ENCODE measurements at regions not wholly inside any gene's neighbourhood (a gene's known extent, or its start where the extent isn't known, plus 50 kb on each side); places are given as distances from the start of the nearest gene placed in this dataset.

DNA sequence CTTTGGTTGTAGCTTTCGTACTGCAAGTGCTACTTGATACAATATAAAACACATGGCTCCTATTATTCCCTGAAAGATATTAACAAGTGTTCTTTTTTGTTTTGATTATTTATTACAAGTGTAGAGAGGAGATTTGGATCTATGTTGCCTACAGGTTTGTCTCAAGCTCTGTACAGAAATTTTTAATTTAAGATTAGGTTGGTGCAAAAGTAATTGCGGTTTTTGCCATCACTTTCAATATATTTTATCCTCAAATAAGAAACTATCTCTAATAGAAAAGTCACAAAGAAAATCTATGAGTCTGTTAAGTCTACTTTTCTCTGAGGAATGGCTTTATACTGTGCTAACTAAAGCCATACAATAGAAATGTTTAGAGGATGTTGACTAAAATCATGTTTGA lies 1086.1 kb downstream of the GRM8 start:
- Histone ChIP-seq H3K9ac (ENCODE audit: control insufficient read depth, extremely low read depth, insufficient read depth, low read length) (no peak overlapping the region), H3K27ac (ENCODE audit: control insufficient read depth, insufficient read depth, low read length) (no peak overlapping the region), H4K20me1 (ENCODE audit: control insufficient read depth, extremely low read depth, insufficient read depth, low read length) (no peaks in the 10 kb centered on the region), H3K4me2 (ENCODE audit: control insufficient read depth, extremely low read depth, insufficient read depth, low read depth, low read length) (no peak overlapping the region), H3K4me1 (ENCODE audit: control insufficient read depth, extremely low read depth, insufficient read depth, low read length) (no peaks in the 10 kb centered on the region), H3K9me3 (ENCODE audit: control insufficient read depth, low read depth, low read length) (no peaks in the 10 kb centered on the region), H3K4me3 (ENCODE audit: control insufficient read depth in 2 of 3, extremely low read depth in 1 of 3, insufficient read depth in 2 of 3, low read depth in 1 of 3, low read length in 3 of 3) (no peak overlapping the region), H3K27me3 (ENCODE audit: control insufficient read depth, extremely low read depth, insufficient read depth, low read length) (no peaks in the 10 kb centered on the region), H3K36me3 (ENCODE audit: control insufficient read depth in 2 of 2, extremely low read depth in 1 of 2, insufficient read depth in 2 of 2, low read length in 2 of 2) (no peaks in the 10 kb centered on the region), H3K9me1 (ENCODE audit: control insufficient read depth, extremely low read depth, insufficient read depth, low read length) (no peaks in the 10 kb centered on the region), H3K79me2 (ENCODE audit: control insufficient read depth, insufficient read depth, low read length) (no peaks in the 10 kb centered on the region), H2AFZ (ENCODE audit: control insufficient read depth, low read length) (no peak overlapping the region)
- DNase-seq (ENCODE audit: low read depth, low spot score): no peak
- FAIRE-seq: no peak
- dilution Hi-C loops (cut with MboI; ENCODE audit: extremely low pct_ligation_motif_present, low sequenced_read_pairs): no loop called here
- no peak for TF ChIP-seq EZH2 (IDR thresholded peaks at IDR 0.05; ENCODE audit: low read length)
- TF ChIP-seq, protein P1, sequence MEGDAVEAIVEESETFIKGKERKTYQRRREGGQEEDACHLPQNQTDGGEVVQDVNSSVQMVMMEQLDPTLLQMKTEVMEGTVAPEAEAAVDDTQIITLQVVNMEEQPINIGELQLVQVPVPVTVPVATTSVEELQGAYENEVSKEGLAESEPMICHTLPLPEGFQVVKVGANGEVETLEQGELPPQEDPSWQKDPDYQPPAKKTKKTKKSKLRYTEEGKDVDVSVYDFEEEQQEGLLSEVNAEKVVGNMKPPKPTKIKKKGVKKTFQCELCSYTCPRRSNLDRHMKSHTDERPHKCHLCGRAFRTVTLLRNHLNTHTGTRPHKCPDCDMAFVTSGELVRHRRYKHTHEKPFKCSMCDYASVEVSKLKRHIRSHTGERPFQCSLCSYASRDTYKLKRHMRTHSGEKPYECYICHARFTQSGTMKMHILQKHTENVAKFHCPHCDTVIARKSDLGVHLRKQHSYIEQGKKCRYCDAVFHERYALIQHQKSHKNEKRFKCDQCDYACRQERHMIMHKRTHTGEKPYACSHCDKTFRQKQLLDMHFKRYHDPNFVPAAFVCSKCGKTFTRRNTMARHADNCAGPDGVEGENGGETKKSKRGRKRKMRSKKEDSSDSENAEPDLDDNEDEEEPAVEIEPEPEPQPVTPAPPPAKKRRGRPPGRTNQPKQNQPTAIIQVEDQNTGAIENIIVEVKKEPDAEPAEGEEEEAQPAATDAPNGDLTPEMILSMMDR (optimal IDR thresholded peaks at IDR 0.05 in 1 of 3, IDR thresholded peaks at IDR 0.05 in 1 of 3, conservative IDR thresholded peaks at IDR 0.05 in 1 of 3; ENCODE audit: extremely low read depth in 1 of 3, insufficient read depth in 2 of 3, low read length in 3 of 3): no peak

DNA sequence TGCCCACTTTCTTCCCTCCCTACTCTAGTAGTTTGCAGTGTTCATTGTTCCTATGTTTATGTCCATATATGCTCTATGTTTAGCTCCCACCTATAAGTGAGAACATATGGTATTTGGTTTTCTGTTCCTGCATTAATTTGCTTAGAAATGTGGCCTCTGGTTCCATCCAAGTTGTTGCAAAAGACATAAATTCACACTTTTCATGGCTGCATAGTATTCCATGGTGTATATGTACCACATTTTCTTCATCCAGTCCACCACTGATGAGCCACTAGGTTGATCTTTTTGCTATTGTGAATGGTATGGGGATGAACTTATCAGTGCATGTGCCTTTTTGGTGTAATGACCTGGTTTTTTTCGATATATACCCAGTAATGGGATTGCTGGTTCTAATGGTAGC lies 1089.1 kb downstream of the GRM8 start:
- Histone ChIP-seq H3K9ac (ENCODE audit: control insufficient read depth, extremely low read depth, insufficient read depth, low read length) (no peak overlapping the region), H3K36me3 (ENCODE audit: control insufficient read depth in 2 of 2, extremely low read depth in 1 of 2, insufficient read depth in 2 of 2, low read length in 2 of 2) (no peaks in the 10 kb centered on the region), H3K4me3 (ENCODE audit: control insufficient read depth in 2 of 3, extremely low read depth in 1 of 3, insufficient read depth in 2 of 3, low read depth in 1 of 3, low read length in 3 of 3) (no peak overlapping the region), H3K9me3 (ENCODE audit: control insufficient read depth, low read depth, low read length) (no peaks in the 10 kb centered on the region), H3K9me1 (ENCODE audit: control insufficient read depth, extremely low read depth, insufficient read depth, low read length) (no peaks in the 10 kb centered on the region), H2AFZ (ENCODE audit: control insufficient read depth, low read length) (no peak overlapping the region), H3K27ac (ENCODE audit: control insufficient read depth, insufficient read depth, low read length) (no peak overlapping the region), H3K27me3 (ENCODE audit: control insufficient read depth, extremely low read depth, insufficient read depth, low read length) (no peaks in the 10 kb centered on the region), H3K4me2 (ENCODE audit: control insufficient read depth, extremely low read depth, insufficient read depth, low read depth, low read length) (no peak overlapping the region), H3K4me1 (ENCODE audit: control insufficient read depth, extremely low read depth, insufficient read depth, low read length) (no peaks in the 10 kb centered on the region), H3K79me2 (ENCODE audit: control insufficient read depth, insufficient read depth, low read length) (no peaks in the 10 kb centered on the region), H4K20me1 (ENCODE audit: control insufficient read depth, extremely low read depth, insufficient read depth, low read length) (no peaks in the 10 kb centered on the region)
- dilution Hi-C loops (cut with MboI; ENCODE audit: extremely low pct_ligation_motif_present, low sequenced_read_pairs): no loop called here
- TF ChIP-seq, protein P1 (optimal IDR thresholded peaks at IDR 0.05 in 1 of 3, IDR thresholded peaks at IDR 0.05 in 1 of 3, conservative IDR thresholded peaks at IDR 0.05 in 1 of 3; ENCODE audit: extremely low read depth in 1 of 3, insufficient read depth in 2 of 3, low read length in 3 of 3): no peak
- TF ChIP-seq EZH2 (IDR thresholded peaks at IDR 0.05; ENCODE audit: low read length): no peak
- FAIRE-seq (no peak), DNase-seq (ENCODE audit: low read depth, low spot score) (no peak)

Measured in keratinocyte (primary cell).